Stomach (tissue), 8 donors: ENCODE measurements at regions not wholly inside any gene's neighbourhood (a gene's known extent, or its start where the extent isn't known, plus 50 kb on each side); places are given as distances from the start of the nearest gene placed in this dataset.
A peak's percentile ranks its signal among the peaks of the same experiment; 100 is the strongest.

Experiments used
- DNase-seq, 2 donors: peaks; one replicate each; pipeline versions ENCODE4 v3.0.0 to v3.0.0-alpha.2; 2013 to 2019
- H3K27ac ChIP-seq, 5 donors: fragments of 200-600 bp in 4 of 5; sonication (generic) in 4 of 5; one replicate each; pipeline ENCODE4 v1.5.1; 2013 to 2019; ENCODE audit warnings: mild to moderate bottlenecking in 1 of 5, moderate library complexity in 1 of 5
- H3K27me3 ChIP-seq, 3 donors: fragments of 200-600 bp; sonication (generic); one replicate each; pipeline ENCODE4 v1.5.1; 2017 to 2019; ENCODE audit warnings: mixed run types in 1 of 3
- H3K36me3 ChIP-seq, 4 donors: fragments of 200-600 bp; sonication (generic); 1 replicate in 3 of 4; 2 replicates in 1 of 4; pipeline ENCODE4 v1.5.1; 2016 to 2019
- H3K4me1 ChIP-seq, 4 donors: fragments of 200-600 bp; sonication (generic); one replicate each; pipeline ENCODE4 v1.5.1; 2016 to 2019
- H3K4me3 ChIP-seq, 4 donors: fragments of 200-600 bp; sonication (generic) in 3 of 4; one replicate each; pipeline ENCODE4 v1.5.1; 2016 to 2019; ENCODE audit warnings: mild to moderate bottlenecking in 1 of 4
- H3K9me3 ChIP-seq, 4 donors: fragments of 200-600 bp; sonication (generic); one replicate each; pipeline ENCODE4 v1.5.1; 2016 to 2019
- CTCF ChIP-seq, 7 experiments: fragments of 450-650 bp in 4 of 7; fragments of 200-600 bp in 3 of 7; sonication (generic) in 3 of 7; IDR thresholded peaks; one replicate each; pipeline ENCODE4 v1.5.1; 2016 to 2019; ENCODE audit warnings: antibody characterized with exemption in 7 of 7, control low read depth in 2 of 7, mild to moderate bottlenecking in 1 of 7
- EP300 ChIP-seq: sonication (generic); formaldehyde crosslinking; IDR thresholded peaks from one replicate; pipeline ENCODE4 v1.6.1; 2017; ENCODE audit warnings: antibody characterized with exemption
- POLR2A ChIP-seq, 4 donors: fragments of 450-650 bp; IDR thresholded peaks; one replicate each; pipeline ENCODE4 v1.6.1; 2016; ENCODE audit warnings: antibody characterized with exemption in 4 of 4, control low read depth in 2 of 4, mild to moderate bottlenecking in 1 of 4, moderate library complexity in 1 of 4
- POLR2AphosphoS5 ChIP-seq, 3 donors: sonication (generic); formaldehyde crosslinking; IDR thresholded peaks; one replicate each; pipeline ENCODE4 v1.6.1; 2016; ENCODE audit warnings: antibody characterized with exemption in 3 of 3
- WGBS, 5 donors: extraction: QIAGEN DNeasy Blood & Tissue Kit in 3 of 5; methylation state at CpG; one replicate each; pipeline versions ENCODE4 v1.1.5 to v1.1.7; 2013 to 2018; 5-methylcytosine and 5-hydroxymethylcytosine counted together
- intact Hi-C: fragments of 100-400 bp; cut with DNase I; formaldehyde crosslinking; loops from one replicate; pipeline ENCODE4 v1.15.1; 2023; ENCODE audit warnings: low total_unique reads
- donor health status: healthy with polysubstance abuse.
- donor health status: Bipolar disorder and iron deficiency.
- donor health status: healthy.

GRCh38 chr1:29824025-29824424, 587.7 kb downstream of the PTPRU start:
- no peak for TF ChIP-seq EP300
- TF ChIP-seq CTCF (IDR thresholded peaks at IDR 0.05): no peak
- TF ChIP-seq POLR2A (IDR thresholded peaks at IDR 0.05): no peak
- no peak for TF ChIP-seq POLR2AphosphoS5 (IDR thresholded peaks at IDR 0.05)
- Histone ChIP-seq H3K36me3 (no peaks in the 10 kb centered on the region), H3K4me1 (no peaks in the 10 kb centered on the region), H3K4me3 (no peak overlapping the region), H3K9me3 (peaks cover 0 to under 1% (median 0%) of the 10 kb centered on the region in 4 donors), H3K27me3 (peaks cover 0 to 53% (median 9%) of the 10 kb centered on the region in 3 donors), H3K27ac (no peak overlapping the region)
- WGBS, 5 donors: 49 to 69% (median 60%) methylated on average over 6 of the region's 6 CpGs
- peak in 1 of 2 donors; percentile 4 for DNase-seq
- intact Hi-C loops: no loop called here

- Histone ChIP-seq H3K36me3 (no peaks in the 10 kb centered on the region), H3K27ac (no peak overlapping the region), H3K9me3 (peaks cover 0 to 4% (median 0%) of the 10 kb centered on the region in 4 donors), H3K4me1 (no peaks in the 10 kb centered on the region), H3K4me3 (no peak overlapping the region), H3K27me3 (peaks cover 0 to 49% (median 9%) of the 10 kb centered on the region in 3 donors)
- intact Hi-C loops: no loop called here
- TF ChIP-seq POLR2AphosphoS5 (IDR thresholded peaks at IDR 0.05): no peak
- no peak for TF ChIP-seq POLR2A (IDR thresholded peaks at IDR 0.05)
- 69 to 82% (median 77%) methylated on average over 4 of the region's 4 CpGs for WGBS, 5 donors
- peak in 1 of 2 donors; percentile 16 for DNase-seq
Observed at GRCh38 chr1:29823561-29823960, 587.2 kb downstream of the PTPRU start.

- TF ChIP-seq POLR2AphosphoS5 (IDR thresholded peaks at IDR 0.05): no peak
- TF ChIP-seq POLR2A (IDR thresholded peaks at IDR 0.05): no peak
- TF ChIP-seq EP300: no peak
- TF ChIP-seq CTCF (IDR thresholded peaks at IDR 0.05): no peak
- no peaks in the 10 kb centered on the region for H3K4me1 ChIP-seq
- intact Hi-C loops: no loop called here
- H3K27me3 ChIP-seq: peaks cover 0 to 31% (median 0%) of the 10 kb centered on the region in 3 donors
- no peaks in the 10 kb centered on the region for H3K36me3 ChIP-seq
- peaks cover 0 to 4% (median 0%) of the 10 kb centered on the region in 4 donors for H3K9me3 ChIP-seq
- no peak overlapping the region for H3K4me3 ChIP-seq
- no peak for DNase-seq
- WGBS, 5 donors: 85 to 100% (median 94%) methylated on average over 1 of the region's 1 CpG
- no peak overlapping the region for H3K27ac ChIP-seq
Observed at GRCh38 chr1:29821605-29822004, 585.3 kb downstream of the PTPRU start.

GRCh38 chr1:29820401-29820800, 584.1 kb downstream of the PTPRU start:
- TF ChIP-seq POLR2A (IDR thresholded peaks at IDR 0.05) (no peak), POLR2AphosphoS5 (IDR thresholded peaks at IDR 0.05) (no peak), EP300 (no peak)
- no peak overlapping the region for H3K4me3 ChIP-seq
- intact Hi-C loops: no loop called here
- no peak for DNase-seq
- 53 to 67% (median 60%) methylated on average over 2 of the region's 2 CpGs for WGBS, 5 donors
- no peak overlapping the region for H3K27ac ChIP-seq
- H3K9me3 ChIP-seq: peaks cover 0 to 4% (median 0%) of the 10 kb centered on the region in 4 donors
- H3K27me3 ChIP-seq: peaks cover 0 to 31% (median 0%) of the 10 kb centered on the region in 3 donors
- H3K4me1 ChIP-seq: no peaks in the 10 kb centered on the region
- no peaks in the 10 kb centered on the region for H3K36me3 ChIP-seq

- WGBS, 5 donors: 64 to 69% (median 67%) methylated on average over 10 of the region's 10 CpGs
- peak in 1 of 2 donors; percentile 11 for DNase-seq
Observed at GRCh38 chr1:29812408-29813135, 576.2 kb downstream of the PTPRU start.

More at GRCh38 chr1:29812408-29813135, 576.2 kb downstream of the PTPRU start:
- no peaks in the 10 kb centered on the region for H3K36me3 ChIP-seq
- H3K27ac ChIP-seq: no peak overlapping the region
- H3K4me1 ChIP-seq: no peaks in the 10 kb centered on the region
- H3K9me3 ChIP-seq: no peaks in the 10 kb centered on the region
- intact Hi-C loops: no loop called here
- no peak for TF ChIP-seq EP300
- TF ChIP-seq CTCF (IDR thresholded peaks at IDR 0.05): no peak
- TF ChIP-seq POLR2A (IDR thresholded peaks at IDR 0.05): no peak
- TF ChIP-seq POLR2AphosphoS5 (IDR thresholded peaks at IDR 0.05): no peak
- peaks cover 0 to 28% (median 0%) of the 10 kb centered on the region in 3 donors for H3K27me3 ChIP-seq
- no peak overlapping the region for H3K4me3 ChIP-seq
